HepG2 (cell line): ENCODE measurements at regions not wholly inside any gene's neighbourhood (a gene's known extent, or its start where the extent isn't known, plus 50 kb on each side); places are given as distances from the start of the nearest gene placed in this dataset.

Source experiments
- ATAC-seq: fragments of 200-7000 bp; cut with Tn5 transposase; 3 replicates; pipeline ENCODE4 v1.9.1; 2020; ENCODE audit warnings: mild to moderate bottlenecking, moderate library complexity
- BruUV-seq: library from RNA; stranded (reverse); fragments of 400-500 nt; replicated peaks from 2 replicates; lab custom pipeline; 2021; lab: Mats Ljungman, UMichigan
- CTCF ChIA-PET: fragments of 300-600 bp; formaldehyde crosslinking; extraction: SDS; loops from one replicate; lab custom pipeline; 2021; ENCODE audit warnings: low total read pairs, inconsistent platforms, low intra/inter-chr PET ratio; lab: Yijun Ruan, JAX
- POLR2A ChIA-PET: fragments of 350-600 bp; sonication (Branson Sonifier 250); formaldehyde crosslinking; loops from one replicate; lab custom pipeline; 2020; ENCODE audit warnings: antibody characterized with exemption, inconsistent platforms; lab: Yijun Ruan, JAX
- DNase-seq: peaks from one replicate; pipeline ENCODE4 v3.0.0-alpha.2; 2015; ENCODE audit warnings: low spot score
- FAIRE-seq: peaks from 3 replicates; lab custom pipeline; 2011; peaks lifted over from hg19 to GRCh38; lab: Jason Lieb, UNC
- H2AFZ ChIP-seq: one replicate; pipeline ENCODE4 v1.6.1; 2011; ENCODE audit warnings: low read length, inconsistent platforms
- H3K27ac ChIP-seq: fragments of 300-600 bp; 3 replicates; pipeline ENCODE4 v1.8.0; 2011; ENCODE audit warnings: mixed run types, mild to moderate bottlenecking, mixed read lengths, low read length, inconsistent platforms; ENCODE audit not compliant: insufficient read depth; ENCODE audit errors: extremely low read length
- H3K27me3 ChIP-seq, 2 experiments: fragments of 200-600 bp in 1 of 2; 2 replicates in 1 of 2; 3 replicates in 1 of 2; pipeline versions ENCODE4 v1.6.0 to v1.8.0; 2011; ENCODE audit warnings: low read length in 2 of 2, mild to moderate bottlenecking in 2 of 2, moderate library complexity in 2 of 2, inconsistent platforms in 1 of 2; ENCODE audit not compliant: insufficient read depth in 2 of 2, control insufficient read depth in 1 of 2
- H3K36me3 ChIP-seq, 2 experiments: fragments of 200-600 bp in 1 of 2; replicated peaks in 1 of 2; 2 replicates in 1 of 2; 3 replicates in 1 of 2; pipeline versions ENCODE4 v1.5.1 to v1.8.0; 2011; ENCODE audit warnings: low read length in 2 of 2, inconsistent platforms in 1 of 2; ENCODE audit not compliant: insufficient read depth in 2 of 2, control insufficient read depth in 1 of 2
- H3K4me1 ChIP-seq: 2 replicates; pipeline ENCODE4 v1.5.1; 2012; ENCODE audit warnings: low read length, inconsistent platforms; ENCODE audit not compliant: insufficient read depth
- H3K4me2 ChIP-seq: 2 replicates; pipeline ENCODE4 v1.6.0; 2011; ENCODE audit warnings: low read depth, low read length, inconsistent platforms
- H3K4me3 ChIP-seq, 3 experiments: fragments of 200-600 bp in 1 of 3; sonication (generic), shearing (Covaris generic) in 1 of 3; replicated peaks in 1 of 3; 2 replicates each; pipeline ENCODE4 v1.5.1; 2011 to 2016; ENCODE audit warnings: low read length in 3 of 3, inconsistent platforms in 2 of 3, low read depth in 2 of 3, mild to moderate bottlenecking in 2 of 3, control low read depth in 1 of 3, mixed read lengths in 1 of 3; ENCODE audit not compliant: insufficient read depth in 1 of 3
- H3K79me2 ChIP-seq: one replicate; pipeline ENCODE4 v1.6.1; 2011; ENCODE audit warnings: low read length, inconsistent platforms; ENCODE audit not compliant: insufficient read depth
- H3K9ac ChIP-seq: 2 replicates; pipeline ENCODE4 v1.6.0; 2011; ENCODE audit warnings: mild to moderate bottlenecking, low read depth, low read length, inconsistent platforms; ENCODE audit not compliant: insufficient read depth
- H3K9me3 ChIP-seq: 2 replicates; pipeline ENCODE4 v1.5.1; 2012; ENCODE audit warnings: mild to moderate bottlenecking, low read length
- H4K20me1 ChIP-seq: 2 replicates; pipeline ENCODE4 v1.6.0; 2011; ENCODE audit warnings: inconsistent platforms, mild to moderate bottlenecking, low read length, moderate library complexity; ENCODE audit not compliant: insufficient read depth
- ATF3 ChIP-seq: sonication (generic); formaldehyde crosslinking; IDR thresholded peaks from 2 replicates; pipeline ENCODE4 v1.4.0; 2020; ENCODE audit warnings: missing genetic modification reagents
- DMAP1 ChIP-seq: IDR thresholded peaks from 2 replicates; pipeline ENCODE4 v1.6.1; 2016
- E2F5 ChIP-seq: sonication (generic); formaldehyde crosslinking; conservative IDR thresholded peaks from 2 replicates; pipeline ENCODE4 v1.4.0; 2020; ENCODE audit warnings: missing genetic modification reagents
- GMEB2 ChIP-seq: IDR thresholded peaks from 2 replicates; pipeline ENCODE4 v1.6.1; 2016; ENCODE audit warnings: missing biosample characterization, missing genetic modification reagents, low read depth
- IKZF5 ChIP-seq: IDR thresholded peaks from 2 replicates; pipeline ENCODE4 v1.6.1; 2018; ENCODE audit warnings: missing genetic modification reagents, mild to moderate bottlenecking, missing compliant biosample characterization
- MBNL3 ChIP-seq: fragments of 250-450 bp; sonication (Bioruptor Pico); conservative IDR thresholded peaks from 2 replicates; pipeline ENCODE4 v1.8.0; 2022; ENCODE audit warnings: mild to moderate bottlenecking, inconsistent platforms
- REXO4 ChIP-seq: sonication (generic); formaldehyde crosslinking; IDR thresholded peaks from 2 replicates; pipeline ENCODE4 v1.8.0; 2022; ENCODE audit warnings: missing genetic modification reagents, mild to moderate bottlenecking, borderline replicate concordance
- SIX1 ChIP-seq: sonication (generic); formaldehyde crosslinking; IDR thresholded peaks from 2 replicates; pipeline ENCODE4 v1.4.0; 2020; ENCODE audit warnings: missing genetic modification reagents, borderline replicate concordance
- SOX13 ChIP-seq, 3 experiments: fragments of 450-650 bp in 1 of 3; sonication (generic) in 1 of 3; formaldehyde crosslinking in 1 of 3; IDR thresholded peaks in 2 of 3; conservative IDR thresholded peaks in 1 of 3; 2 replicates each; pipeline versions ENCODE4 v1.5.0 to v1.6.1; 2016 to 2020; ENCODE audit warnings: antibody characterized with exemption in 1 of 3, mild to moderate bottlenecking in 1 of 3, missing compliant biosample characterization in 1 of 3, missing genetic modification reagents in 1 of 3, moderate library complexity in 1 of 3
- SP1 ChIP-seq, 2 experiments: fragments of 450-650 bp in 1 of 2; sonication (generic) in 1 of 2; formaldehyde crosslinking in 1 of 2; IDR thresholded peaks; 2 replicates each; pipeline versions ENCODE4 v1.4.0 to v1.6.1; 2016 to 2020; ENCODE audit warnings: missing genetic modification reagents in 1 of 2
- U2AF2 ChIP-seq: fragments of 200-400 bp; formaldehyde crosslinking; IDR thresholded peaks from 2 replicates; pipeline ENCODE4 v1.6.1; 2017; ENCODE audit warnings: low read depth, mild to moderate bottlenecking, low read length
- USF2 ChIP-seq, 2 experiments: sonication (generic) in 1 of 2; formaldehyde crosslinking in 1 of 2; IDR thresholded peaks; 2 replicates each; pipeline versions ENCODE4 v1.5.1 to v1.6.1; 2011 to 2020; ENCODE audit warnings: borderline replicate concordance in 1 of 2, low read depth in 1 of 2, low read length in 1 of 2, mild to moderate bottlenecking in 1 of 2, missing genetic modification reagents in 1 of 2, moderate library complexity in 1 of 2
- ZBTB37 ChIP-seq: sonication (generic); formaldehyde crosslinking; IDR thresholded peaks from 2 replicates; pipeline ENCODE4 v1.4.0; 2020; ENCODE audit warnings: mild to moderate bottlenecking, missing genetic modification reagents
- ZBTB7B ChIP-seq: sonication (generic); formaldehyde crosslinking; IDR thresholded peaks from 2 replicates; pipeline ENCODE4 v1.4.0; 2020; ENCODE audit warnings: missing genetic modification reagents
- ZNF558 ChIP-seq: sonication (generic); formaldehyde crosslinking; IDR thresholded peaks from 2 replicates; pipeline ENCODE4 v1.9.0; 2022; ENCODE audit warnings: mild to moderate bottlenecking, missing genetic modification reagents, borderline replicate concordance
- ZNF747 ChIP-seq: sonication (generic); formaldehyde crosslinking; IDR thresholded peaks from 2 replicates; pipeline ENCODE4 v1.8.1; 2023; ENCODE audit warnings: missing genetic modification reagents, mild to moderate bottlenecking, borderline replicate concordance
- ZNF766 ChIP-seq: sonication (generic); formaldehyde crosslinking; IDR thresholded peaks from 2 replicates; pipeline ENCODE4 v1.5.0; 2020; ENCODE audit warnings: missing genetic modification reagents, borderline replicate concordance
- WGBS: methylation state at CpG from one replicate; pipeline ENCODE4 v1.1.6; 2017; ENCODE audit warnings: low lambda C conversion rate; 5-methylcytosine and 5-hydroxymethylcytosine counted together
- in situ Hi-C: cut with HindIII; loops from 2 replicates; pipeline ENCODE4 v1.10.0; 2017; ENCODE audit warnings: low pct_unique_long_range_greater_than_20kb; ENCODE audit not compliant: extremely low pct_ligation_motif_present
- intact Hi-C: fragments of 100-400 bp; cut with micrococcal nuclease; formaldehyde crosslinking; loops from one replicate; pipeline ENCODE4 v1.10.0; 2022; ENCODE audit not compliant: unreplicated experiment

GRCh38 chr21:18460979-18461378 is 57.4 kb upstream of the TMPRSS15 start:
- DNase-seq (no peak), FAIRE-seq (no peak), ATAC-seq (no peak)
- no peak for TF ChIP-seq DMAP1 (CRISPR knock-in tag)
- no peak for TF ChIP-seq MBNL3 (CRISPR knock-in tag)
- no peak for TF ChIP-seq ZBTB37
- TF ChIP-seq USF2 (IDR thresholded peaks at IDR 0.05; ENCODE audit: low read depth, low read length) = no peak
- TF ChIP-seq USF2 (CRISPR knock-in tag; IDR thresholded peaks at IDR 0.05; ENCODE audit: borderline replicate concordance) = no peak
- TF ChIP-seq IKZF5 (CRISPR knock-in tag) = no peak
- TF ChIP-seq SP1 (IDR thresholded peaks at IDR 0.05) = no peak
- no peak for TF ChIP-seq SP1 (CRISPR knock-in tag; IDR thresholded peaks at IDR 0.05)
- no peak for TF ChIP-seq REXO4 (CRISPR knock-in tag)
- TF ChIP-seq SIX1 (CRISPR knock-in tag) = no peak
- no peak for TF ChIP-seq ZBTB7B (CRISPR knock-in tag)
- no peak for TF ChIP-seq ZNF766 (CRISPR knock-in tag)
- no peak for TF ChIP-seq ZNF747
- TF ChIP-seq SOX13 (IDR thresholded peaks at IDR 0.05) = no peak
- TF ChIP-seq SOX13 (CRISPR knock-in tag; conservative IDR thresholded peaks at IDR 0.05 in 1 of 2, IDR thresholded peaks at IDR 0.05 in 1 of 2) = no peak
- TF ChIP-seq GMEB2 (CRISPR knock-in tag) = no peak
- TF ChIP-seq U2AF2 = no peak
- no peak for TF ChIP-seq ZNF558 (CRISPR knock-in tag)
- no peak for TF ChIP-seq ATF3 (CRISPR knock-in tag)
- TF ChIP-seq E2F5 (CRISPR knock-in tag) = no peak

More at GRCh38 chr21:18460979-18461378, 57.4 kb upstream of the TMPRSS15 start:
- H4K20me1 ChIP-seq = no peaks in the 10 kb centered on the region
- peaks cover 59% of the 10 kb centered on the region for H3K9me3 ChIP-seq
- no peak overlapping the region for H2AFZ ChIP-seq
- no peaks in the 10 kb centered on the region for H3K4me1 ChIP-seq
- H3K79me2 ChIP-seq = no peaks in the 10 kb centered on the region
- no peak overlapping the region for H3K9ac ChIP-seq
- POLR2A ChIA-PET = no interaction called here
- no peak overlapping the region for H3K27ac ChIP-seq
- no peaks in the 10 kb centered on the region for H3K27me3 ChIP-seq
- intact Hi-C loops (no loop called here), in situ Hi-C loops (no loop called here)
- BruUV-seq = no TSS peak
- H3K4me3 ChIP-seq = no peak overlapping the region
- CTCF ChIA-PET = no interaction called here
- no peak overlapping the region for H3K4me2 ChIP-seq
- H3K36me3 ChIP-seq = no peaks in the 10 kb centered on the region
- WGBS = 11% methylated on average over 4 of the region's 4 CpGs
